ENCODE measurements at regions not wholly inside any gene's neighbourhood (a gene's known extent, or its start where the extent isn't known, plus 50 kb on each side); places are given as distances from the start of the nearest gene placed in this dataset.
"Not testable (repeated sequence)": the region's sequence is repeated elsewhere in the genome, so short reads cannot be mapped to it uniquely, and the experiment has no call there.

- no peak for DNase-seq
Observed at GRCh38 chr6:147674794-147675193, 166.3 kb downstream of the SAMD5 start.

DNA sequence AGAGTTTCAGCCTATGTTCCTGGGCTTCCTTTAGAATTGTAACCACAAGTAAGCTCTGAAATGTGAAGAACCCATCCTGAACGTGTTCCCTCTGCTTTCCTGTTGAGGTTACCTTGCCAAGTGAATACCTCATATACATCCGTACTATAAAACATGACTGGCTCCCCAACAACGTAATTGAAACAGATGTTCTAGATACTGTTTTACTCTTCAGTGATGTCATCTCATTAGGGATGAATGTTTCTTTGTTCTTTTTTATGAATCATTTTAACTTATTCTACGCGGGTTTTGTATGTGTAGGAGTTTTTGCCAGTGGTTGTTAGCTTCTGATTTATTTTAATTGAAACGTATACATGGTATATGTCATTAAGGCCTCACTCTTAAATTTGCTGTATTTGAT, 166.8 kb downstream of the SAMD5 start:
- DNase-seq, result no peak

DNA sequence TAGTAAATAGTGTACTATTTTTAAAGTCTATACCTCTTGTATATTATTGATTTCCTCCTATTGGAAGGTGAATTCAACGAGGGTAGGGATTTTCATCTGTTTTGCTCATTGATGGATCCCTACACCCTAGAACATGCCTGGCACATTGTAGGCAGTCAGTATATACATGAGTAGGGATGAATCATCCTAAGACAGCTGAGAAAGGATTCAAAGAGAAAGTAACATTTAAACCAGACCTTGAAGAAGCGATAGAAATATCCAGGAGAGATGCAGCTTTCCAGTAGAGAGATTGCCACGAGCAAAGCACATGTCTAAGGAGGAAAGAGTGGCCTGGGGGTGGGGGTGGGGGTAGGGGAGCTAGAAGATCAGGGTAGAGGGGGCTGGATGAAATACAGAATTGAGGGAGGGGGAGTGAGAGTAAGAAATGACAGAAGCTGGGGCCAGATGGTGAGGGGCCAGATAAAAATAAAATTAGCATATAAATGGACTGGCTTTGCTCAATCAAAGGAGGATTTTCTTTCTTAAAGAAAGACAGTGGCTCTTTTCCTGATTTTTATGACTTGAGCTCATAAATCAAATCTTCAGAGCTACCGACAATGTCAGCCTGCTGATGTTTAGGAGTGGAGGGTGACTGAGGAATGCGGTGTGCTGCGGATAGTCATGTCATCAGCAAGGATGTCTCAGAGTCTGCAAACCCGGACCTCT, 168.2 kb downstream of the SAMD5 start:
- DNase-seq, result no peak

- no peak for DNase-seq
Observed at GRCh38 chr6:147677647-147678046, 169.2 kb downstream of the SAMD5 start.

GRCh38 chr6:147678253-147678652, 169.8 kb downstream of the SAMD5 start:
- DNase-seq, result no peak

- DNase-seq, result no peak
Observed at GRCh38 chr6:147684906-147685305, 176.4 kb downstream of the SAMD5 start.

DNA sequence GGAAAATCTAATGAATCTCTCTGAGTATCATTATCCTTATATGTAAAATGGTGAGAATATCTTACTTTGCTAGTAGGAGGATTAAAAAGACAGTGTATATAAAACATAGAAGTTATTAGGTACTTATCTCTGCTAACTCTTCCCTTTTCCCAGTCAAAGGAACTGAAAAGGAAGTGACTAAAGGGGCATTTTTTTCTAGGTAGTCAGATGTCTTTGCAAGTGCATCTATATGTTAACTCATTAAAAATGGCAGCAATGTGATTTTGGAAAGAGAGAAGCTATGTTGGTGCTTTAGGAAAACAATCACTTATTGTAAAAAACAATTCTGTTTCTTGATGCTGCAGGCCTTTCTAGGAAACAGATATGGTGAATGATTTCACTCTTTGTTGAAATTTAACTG, 180.9 kb downstream of the SAMD5 start:
- no peak for DNase-seq

DNA sequence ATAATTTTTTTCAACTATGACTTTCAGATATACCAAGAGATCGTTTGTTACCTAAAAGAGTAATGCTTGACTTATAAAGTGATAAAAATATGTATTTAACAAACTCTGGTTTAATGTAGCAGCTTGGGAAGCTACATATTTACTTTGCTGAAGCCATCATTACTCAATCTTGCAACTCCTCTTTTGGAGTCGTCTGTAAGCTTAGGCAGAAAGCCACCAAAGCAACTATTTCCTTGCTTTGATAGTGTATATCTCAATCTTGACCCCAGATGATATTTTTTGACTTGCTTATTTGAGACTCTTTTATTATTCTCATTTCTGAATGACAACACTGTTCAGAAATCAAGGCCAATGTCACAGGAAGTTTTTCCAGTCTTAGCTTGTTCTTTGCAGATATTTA, 183.0 kb downstream of the SAMD5 start:
- no peak for DNase-seq

DNA sequence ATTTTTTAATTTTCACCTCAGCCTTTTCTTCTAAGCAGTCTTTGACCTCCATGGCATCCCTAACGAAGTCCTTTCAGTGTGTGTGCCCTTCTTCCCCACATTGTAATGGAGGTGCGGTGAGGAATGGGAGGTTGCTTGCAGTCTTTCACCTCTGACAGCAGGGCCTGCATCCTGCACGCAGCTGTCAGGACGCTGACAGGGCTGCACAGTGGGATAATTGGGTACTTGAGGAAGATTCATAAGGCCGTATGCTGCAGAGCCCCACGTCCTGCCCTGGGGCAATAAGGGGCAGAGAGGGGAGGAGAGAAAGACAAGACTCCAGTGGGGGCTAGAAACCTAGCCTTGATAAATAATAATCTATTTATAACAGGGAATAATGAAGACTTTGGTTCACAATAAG, 184.7 kb downstream of the SAMD5 start:
- DNase-seq, result no peak

- DNase-seq, result not testable (repeated sequence)
Observed at GRCh38 chr6:147694556-147694955, 186.1 kb downstream of the SAMD5 start.

DNA sequence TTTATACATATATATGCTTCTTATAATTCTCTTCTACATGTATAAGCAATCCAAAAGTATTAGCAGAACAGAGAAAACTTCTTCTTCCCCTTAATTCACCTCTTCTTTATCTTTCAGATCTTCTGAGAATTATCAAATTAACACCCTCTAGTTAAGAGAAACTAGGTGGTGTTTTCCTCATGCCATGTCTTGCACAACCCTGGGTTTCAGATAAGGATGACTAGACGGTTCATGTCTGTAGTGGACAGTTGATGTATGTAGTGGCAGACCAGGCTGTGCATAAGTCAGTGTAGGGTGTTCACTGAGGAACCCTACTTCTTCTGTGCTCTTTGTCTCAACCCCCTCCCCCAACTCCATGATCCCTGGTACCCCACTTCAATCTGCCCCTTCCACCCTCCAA, 187.3 kb downstream of the SAMD5 start:
- no peak for DNase-seq

DNA sequence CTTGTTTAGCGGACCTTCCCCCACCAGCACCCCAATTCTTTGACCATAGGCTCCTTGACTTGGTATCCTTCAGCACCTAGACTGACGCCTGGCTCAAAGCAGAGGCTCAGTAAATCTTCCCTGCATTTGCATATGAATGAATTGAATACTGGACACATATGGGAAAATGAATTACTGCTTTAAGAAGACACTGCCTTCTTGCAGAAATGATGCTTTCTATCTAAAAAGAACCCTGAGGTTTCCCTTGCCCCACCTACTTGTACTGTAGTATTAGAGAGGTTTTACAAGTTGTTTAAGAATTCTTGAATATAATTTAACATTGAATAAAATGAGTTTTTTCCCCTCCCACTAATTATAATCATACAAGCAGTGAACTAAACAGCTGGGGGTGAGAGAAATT, 190.7 kb downstream of the SAMD5 start:
- DNase-seq, result no peak

DNA sequence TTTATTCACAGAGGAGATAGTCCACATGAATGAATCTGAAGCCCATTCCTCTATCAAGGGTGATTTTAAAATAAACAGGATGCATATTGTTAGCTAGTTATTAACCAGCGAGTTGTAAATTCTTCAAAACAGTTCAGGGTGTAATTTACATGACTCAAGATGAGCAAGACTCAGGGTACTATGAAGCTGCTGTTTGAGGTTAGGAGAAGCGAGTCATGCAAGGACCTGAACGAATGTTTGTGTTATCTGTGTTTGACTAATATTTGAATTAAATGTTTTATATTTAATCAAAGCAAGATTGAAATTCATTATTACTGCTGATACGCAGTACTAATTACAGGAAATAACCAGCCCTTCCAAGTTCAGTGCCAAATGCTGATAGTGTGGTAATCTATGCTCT, 191.1 kb downstream of the SAMD5 start:
- DNase-seq, result no peak

DNA sequence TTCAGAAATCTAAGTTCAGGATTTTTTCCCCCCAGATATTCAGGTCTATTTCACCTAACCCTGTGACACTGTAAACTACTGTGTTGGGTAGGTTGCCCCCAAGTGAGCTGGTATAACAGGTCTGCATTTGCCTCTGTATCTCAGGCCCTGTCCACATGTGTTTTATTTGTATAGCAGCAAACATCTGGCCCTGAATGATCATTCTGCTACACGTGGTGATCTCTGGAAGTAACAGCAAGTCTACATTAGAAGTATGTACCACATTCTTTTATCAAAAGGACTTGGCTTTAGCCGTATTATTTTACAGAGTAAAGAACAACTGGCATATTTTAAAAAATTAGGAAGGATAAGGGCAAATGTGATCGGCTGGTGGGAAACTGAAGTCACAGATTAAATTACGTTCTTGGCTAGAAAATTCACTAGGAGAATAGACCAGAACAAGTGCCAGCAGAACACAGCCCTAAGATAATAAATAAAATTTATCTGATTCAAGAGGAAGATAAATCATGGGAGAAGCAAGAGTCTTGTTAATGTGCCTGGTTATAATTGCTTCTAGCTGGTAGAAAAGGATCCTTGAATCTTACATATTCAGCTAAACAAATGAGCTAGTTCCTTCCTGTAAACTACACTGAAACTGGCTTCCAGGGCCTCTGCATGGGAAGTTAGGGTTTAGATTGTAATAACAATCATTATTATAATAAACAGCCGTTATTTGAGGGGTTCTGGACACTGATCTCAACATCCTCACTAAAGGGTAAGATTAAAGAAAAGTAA, 192.1 kb downstream of the SAMD5 start:
- DNase-seq, result no peak

- no peak for DNase-seq
Observed at GRCh38 chr6:147704691-147705090, 196.2 kb downstream of the SAMD5 start.

DNA sequence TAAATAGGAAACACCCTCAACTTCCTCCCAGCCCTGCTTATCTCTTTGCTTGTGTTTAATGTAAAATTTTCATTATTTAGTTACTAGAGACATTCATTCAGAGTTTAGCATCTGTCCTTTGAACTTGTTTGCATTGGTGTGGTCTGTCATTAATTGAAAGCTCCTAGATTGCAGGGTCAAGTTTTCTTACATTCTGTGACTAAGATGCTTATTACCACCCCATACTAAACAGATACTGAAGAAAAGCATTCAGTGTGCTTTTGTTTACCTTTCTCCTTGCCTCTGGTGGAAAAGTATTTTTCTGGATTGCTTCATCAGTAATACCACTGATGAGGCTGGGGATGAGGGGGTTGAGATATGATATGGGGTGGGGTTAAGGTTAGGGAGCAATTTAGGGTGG, 199.0 kb downstream of the SAMD5 start:
- DNase-seq, result no peak

GRCh38 chr6:147708170-147708569, 199.7 kb downstream of the SAMD5 start:
- no peak for DNase-seq

DNA sequence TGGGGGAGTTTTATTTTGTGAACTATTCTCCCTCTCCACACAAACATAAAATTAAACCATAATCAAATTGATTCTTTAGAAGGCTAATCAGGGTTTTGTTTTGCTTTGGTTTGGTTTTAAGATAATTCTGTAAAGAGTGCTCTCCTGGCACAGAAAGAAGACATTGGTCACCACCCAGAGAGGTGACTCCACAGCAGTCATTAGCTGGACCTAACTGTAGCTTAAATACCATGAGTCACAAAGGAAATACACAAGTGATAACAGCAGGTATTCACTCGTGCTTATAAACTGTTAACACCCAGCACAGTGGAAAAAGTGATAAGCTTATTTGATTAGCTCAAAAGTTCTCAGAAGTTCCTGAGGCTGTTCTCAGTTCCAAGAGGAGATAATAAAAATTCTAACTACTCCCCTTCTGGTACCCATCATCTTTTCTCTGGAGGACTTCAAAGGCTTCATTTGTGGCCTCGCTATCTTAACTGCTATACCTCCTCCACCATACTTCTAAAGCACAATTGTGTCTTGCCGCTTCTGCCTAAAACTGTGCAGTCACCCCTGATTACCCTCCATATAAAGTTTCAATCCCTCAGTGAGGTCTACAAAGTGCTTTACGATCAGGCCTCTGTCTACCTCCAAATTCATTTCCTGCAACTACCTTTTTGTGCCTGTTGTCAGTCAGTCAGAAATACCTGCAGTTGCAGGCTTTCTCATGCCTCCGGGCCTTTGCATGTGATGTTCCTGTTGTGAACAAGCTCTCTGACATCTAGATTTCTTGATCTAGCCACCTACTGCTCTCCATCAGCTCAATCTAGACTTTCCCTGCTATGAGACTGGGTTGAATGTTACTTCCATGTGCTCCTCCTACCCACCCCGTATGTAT, 201.1 kb downstream of the SAMD5 start:
- no peak for DNase-seq

DNA sequence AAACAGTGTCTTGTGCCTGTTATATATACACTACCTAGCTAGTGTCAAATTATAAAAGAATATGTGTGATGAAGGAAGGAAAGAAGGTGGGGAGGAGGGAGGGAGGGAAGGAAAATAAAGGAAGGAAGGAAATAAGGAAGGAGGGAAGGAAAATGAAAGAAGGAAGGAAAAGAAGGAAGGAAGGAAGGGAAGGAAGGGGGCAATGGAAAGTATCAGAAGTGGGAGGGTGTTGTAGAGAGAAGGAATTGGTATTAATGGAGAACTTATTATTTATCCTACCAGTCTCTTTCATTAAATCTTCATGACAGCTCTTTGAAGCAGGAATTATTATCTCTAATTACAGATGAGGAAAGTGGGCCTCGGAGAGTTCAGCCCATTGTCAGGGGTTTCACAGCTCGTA, 202.4 kb downstream of the SAMD5 start:
- DNase-seq, result no peak

DNA sequence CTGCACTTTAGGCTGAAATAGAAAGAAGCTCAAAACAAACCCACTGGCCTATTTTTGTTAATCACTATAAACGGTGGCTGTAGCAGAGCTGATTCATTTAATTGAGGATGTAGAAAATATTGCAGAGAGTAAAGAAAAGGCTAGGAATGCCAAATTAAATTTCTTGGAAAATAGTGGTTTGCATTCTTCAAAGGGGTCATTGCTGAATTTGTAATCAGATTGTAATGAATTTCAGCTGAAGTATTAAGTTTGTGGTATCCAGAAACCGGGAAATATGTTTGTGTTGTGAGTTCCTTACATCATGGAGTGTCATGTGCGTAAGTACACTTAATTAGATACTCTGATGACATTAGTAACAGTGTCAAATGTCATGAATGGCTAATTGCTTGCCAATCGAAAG, 203.0 kb downstream of the SAMD5 start:
- DNase-seq, result no peak

GRCh38 chr6:147712841-147713240, 204.4 kb downstream of the SAMD5 start:
- DNase-seq, result no peak

- DNase-seq, result no peak
Observed at GRCh38 chr6:147715035-147715434, 206.5 kb downstream of the SAMD5 start.

- no peak for DNase-seq
Observed at GRCh38 chr6:147716434-147716833, 207.9 kb downstream of the SAMD5 start.

GRCh38 chr6:147717991-147718390, 209.5 kb downstream of the SAMD5 start:
- DNase-seq, result no peak

Data from NCI-H446 treated with DMSO at 0.1 percent for 48 hours (cell line).